ENCODE measurements at regions not wholly inside any gene's neighbourhood (a gene's known extent, or its start where the extent isn't known, plus 50 kb on each side); places are given as distances from the start of the nearest gene placed in this dataset.

DNA sequence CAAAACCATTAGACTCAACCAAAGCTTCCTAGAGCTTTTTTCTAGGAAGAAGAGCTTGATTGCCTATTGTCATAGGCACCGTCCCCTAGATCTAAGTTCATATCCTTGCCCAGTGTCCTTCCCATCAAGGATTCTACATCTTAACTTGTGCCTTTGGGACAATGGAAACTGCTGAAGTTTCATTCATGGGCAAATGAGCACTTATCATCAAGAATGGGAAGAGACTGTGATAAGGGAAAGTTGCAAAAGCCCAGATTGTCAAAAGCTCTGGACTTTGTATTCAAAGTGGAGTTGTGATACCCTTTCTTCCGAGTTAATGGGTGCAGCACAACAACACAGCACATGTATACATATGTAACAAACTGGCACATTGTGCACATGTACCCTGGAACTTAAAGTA is 503.0 kb upstream of the KLHL29 start:
- DNase-seq = no peak

DNA sequence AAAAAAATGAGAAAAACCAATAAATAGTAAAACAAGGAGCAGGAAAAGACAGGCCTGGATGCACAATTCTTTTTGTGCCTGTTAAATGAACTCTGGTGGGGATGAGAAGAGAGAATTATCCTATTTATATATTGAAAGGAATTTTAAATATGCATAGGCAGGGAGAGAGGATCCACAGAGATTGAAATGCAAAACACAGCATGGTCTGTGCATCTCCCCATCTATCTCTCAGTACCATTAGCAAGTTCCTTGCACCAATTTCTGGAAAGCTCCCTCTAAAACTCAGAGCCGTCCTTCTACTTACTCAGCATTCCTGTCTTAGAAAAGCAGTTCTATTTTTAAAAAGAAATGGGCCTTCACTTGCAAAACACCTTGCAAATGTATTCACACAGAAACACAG is 502.3 kb upstream of the KLHL29 start:
- DNase-seq = no peak

DNA sequence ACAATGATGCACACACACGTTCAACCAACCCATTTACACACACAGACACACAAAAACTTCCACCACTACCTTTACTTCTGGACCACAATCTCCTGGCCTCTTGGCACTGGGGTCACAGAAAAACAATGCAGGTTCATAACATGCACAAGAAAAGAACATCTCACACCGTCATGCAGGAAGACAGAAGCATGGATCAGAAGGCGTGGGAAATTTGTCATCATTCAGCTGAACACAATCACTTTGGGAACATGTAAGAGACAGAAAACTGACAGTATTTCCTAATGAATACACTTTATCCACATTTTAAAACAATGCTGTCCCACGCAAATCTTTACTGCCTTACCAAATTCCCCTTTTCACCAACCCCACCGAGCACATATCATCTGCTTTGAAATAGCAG is 501.9 kb upstream of the KLHL29 start:
- no peak for DNase-seq

DNA sequence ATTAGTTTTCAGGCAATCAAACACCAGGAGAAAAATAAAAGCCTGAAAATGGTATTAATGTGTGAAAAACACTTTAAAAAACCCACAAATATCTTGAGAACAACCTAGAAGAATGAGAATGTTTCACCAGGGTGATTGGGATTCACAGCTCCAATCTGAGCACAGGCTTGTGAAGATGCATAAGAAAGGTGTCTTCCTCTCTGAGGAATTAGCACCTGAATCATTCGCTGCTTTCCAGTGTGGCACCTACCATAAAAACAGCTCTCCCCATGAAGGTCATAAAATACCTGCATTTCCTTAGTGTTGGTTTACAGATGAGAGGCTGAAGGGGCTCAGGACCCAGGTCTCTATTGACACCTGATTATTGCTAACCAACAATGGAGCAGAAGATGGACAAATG is 499.7 kb upstream of the KLHL29 start:
- DNase-seq = no peak

DNA sequence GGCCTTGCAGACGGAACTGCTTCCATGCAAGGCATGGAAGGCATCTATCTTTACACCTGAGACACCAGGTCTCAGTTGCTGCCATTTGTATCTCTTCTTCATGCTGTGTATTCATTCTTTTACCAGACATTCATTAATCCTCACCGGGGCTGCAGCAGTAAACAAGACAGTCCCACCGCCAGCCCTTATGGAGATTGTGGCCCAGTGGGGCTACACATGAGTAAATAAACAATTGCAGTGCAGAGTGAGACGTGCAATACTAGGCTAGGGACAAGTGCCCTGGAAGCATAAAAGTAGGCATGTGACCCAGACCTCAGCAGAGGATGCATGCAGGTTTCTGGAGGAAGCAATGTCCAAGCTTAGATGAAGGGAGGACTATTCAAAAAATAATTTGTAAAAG is 497.6 kb upstream of the KLHL29 start:
- DNase-seq = no peak

DNA sequence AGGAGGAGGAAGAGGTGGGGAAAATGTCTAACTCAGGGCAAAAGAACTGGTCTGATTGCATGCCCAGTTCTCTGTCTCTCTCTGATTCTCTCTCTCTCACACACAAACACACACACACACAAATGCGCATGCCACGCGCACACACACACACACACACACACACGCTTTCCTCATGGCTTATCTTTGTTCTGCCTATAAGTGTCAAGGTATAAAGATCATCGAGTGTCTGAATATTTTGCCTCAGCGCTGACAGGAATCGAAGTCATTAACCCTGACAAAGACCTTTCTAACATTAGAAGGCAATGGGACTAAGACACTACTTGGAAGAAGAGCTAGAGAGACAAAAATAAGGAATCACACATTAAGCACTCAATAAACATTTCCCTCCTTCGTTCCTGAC is 497.1 kb upstream of the KLHL29 start:
- no peak for DNase-seq

DNA sequence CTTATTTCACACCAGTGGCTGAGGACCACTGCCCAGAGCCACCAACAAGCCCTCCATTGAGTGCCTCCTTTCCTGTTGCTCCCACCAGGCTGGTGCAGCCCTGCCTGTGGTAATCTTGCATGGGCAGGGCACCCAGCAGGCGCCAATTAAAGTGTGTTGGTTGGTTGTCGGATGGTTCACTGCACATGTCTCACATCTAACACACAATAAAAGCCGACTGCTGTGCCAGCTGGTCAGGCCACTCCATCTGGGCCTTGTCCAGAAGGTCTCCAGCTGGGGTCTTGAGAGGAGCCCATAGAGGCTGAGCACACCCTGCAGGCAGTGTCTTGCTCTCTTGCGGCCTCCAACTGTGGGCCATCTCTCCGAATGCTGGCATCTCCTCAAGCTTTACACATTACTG is 494.8 kb upstream of the KLHL29 start:
- no peak for DNase-seq

DNA sequence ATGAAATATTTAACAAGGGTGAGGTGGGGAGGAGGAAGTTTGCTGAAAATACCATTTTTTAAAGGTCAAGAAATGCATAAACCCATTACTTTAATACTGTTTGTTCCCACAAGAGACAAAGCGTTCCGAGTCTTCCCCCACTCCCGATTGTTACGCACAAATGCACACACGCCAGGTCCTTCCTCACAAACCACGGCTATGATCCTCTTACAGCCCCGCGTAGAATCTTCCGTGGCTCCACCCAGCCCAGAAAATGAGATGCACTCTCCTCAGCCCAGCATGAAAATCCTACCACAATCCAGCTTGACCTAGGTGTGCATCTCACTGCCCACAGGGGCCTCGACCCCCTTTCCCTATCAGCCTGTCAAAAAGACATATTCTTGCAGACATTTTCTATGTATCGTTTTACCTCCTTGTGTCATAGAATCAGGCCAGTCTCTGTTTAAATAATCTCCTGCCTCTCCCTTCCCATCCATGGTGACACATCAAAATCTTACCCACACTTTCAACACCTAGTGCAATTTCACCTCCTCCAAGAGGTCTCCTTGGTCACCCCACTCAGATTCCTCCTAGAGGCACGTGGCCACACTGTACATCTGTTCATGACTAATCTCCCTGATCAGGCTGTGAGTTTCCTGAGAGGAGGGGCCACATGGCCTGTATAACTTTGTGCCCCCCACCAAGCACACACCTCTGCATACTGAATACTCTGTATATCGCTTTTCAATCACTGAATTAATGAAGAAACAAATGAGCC is 491.0 kb upstream of the KLHL29 start:
- no peak for DNase-seq

DNA sequence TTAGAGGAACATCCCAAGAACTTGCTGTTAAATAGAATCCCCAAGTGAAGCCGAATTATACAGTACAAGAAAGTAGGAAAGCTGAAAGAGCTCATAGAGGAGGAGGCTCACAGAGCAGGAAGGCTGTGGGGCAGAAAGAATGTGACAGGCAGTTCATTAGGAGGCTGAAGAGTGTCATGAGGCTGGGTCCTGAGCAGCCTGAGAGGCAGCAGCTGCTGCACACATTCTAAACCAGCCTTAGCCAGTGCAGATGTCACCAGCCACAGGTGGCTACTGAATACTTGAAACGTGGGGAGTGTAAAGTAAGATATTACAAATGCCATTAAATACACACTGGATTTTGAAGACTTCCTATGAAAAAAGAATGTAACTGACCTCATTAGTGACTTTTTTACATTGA is 490.2 kb upstream of the KLHL29 start:
- no peak for DNase-seq

DNA sequence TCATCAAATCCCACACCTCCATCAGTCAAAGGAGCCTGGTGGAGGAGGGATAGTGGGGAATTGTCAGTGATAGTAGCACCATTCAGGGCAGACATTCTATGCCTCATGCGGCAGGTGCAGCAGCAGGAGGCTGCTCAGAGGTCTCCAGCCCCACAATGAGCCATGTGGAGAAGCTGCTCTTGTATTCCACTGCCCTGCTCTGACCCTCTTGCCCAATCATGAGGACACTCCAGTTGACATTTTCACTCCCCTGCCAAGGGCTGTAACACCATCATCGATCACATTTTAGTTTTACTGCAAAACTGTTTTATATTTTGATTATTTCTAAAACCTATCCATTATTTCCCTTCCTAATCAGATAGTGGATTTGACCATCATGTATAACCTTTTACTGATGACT is 487.6 kb upstream of the KLHL29 start:
- DNase-seq = no peak

DNA sequence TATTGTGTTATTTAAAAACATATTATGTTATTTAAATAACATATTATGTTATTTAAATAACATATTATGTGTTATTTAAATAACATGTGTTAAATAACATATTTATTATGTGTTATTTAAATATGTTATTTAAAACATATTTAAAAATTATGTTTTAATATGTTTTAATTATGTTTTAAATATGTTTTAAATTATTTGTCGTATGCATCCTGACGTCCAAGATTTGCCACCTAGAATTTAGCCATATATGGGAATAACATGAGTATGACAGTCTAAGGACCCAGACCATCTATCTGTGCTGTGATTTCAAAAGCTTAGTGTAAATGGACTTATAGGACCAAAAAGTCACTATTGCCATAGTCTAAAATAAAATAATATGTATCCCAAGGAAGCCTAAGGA is 484.3 kb upstream of the KLHL29 start:
- no peak for DNase-seq

DNA sequence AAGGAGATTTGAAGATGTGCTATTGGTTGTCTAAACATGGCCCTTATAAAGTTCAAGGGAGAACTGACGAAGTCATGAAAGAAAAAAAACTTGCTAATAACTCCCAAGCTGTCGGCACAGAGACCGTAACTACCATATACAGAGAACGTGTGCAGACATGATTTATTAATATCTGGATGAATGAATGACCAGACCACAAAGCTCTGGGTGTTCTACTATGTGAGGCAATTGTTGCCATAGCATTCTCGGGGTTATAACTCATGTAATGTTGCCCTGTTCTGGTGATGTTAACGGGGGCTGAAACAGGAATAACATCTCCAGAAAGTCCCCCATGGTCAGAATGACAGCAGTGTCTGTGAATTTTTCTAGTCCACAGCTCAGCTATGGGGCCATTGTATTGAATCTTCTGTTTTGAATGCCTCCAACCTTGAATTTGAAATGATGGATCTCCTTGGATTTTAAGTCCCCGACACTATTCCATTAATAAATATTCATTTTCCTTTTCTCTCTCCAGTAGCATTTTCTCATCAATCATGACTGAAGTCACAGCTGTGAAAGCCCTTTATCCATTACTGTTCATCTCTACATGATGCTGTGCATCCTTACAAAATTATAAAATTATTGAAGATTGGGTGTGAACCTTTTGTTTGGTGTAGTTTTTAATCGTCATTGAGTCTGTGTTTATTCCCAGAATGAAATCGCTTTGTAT is 483.4 kb upstream of the KLHL29 start:
- DNase-seq = peak; percentile 1

DNA sequence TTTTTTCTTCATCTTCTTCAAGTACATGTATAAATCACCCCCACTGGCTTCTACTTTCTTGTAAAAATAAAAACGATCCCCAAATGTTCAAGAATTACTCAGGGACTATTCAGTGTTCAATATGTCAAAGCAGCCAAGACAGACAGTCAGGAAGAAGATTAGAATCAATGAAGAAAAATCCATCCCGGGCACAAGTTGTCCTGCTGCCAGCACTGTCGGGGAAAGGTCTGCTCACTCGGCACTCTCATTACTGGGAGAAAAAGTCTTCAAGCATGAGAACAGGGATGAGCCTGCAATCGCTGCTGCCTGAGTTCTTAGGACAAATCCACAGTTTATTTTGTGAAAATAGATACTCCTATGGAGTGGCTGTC is 482.8 kb upstream of the KLHL29 start:
- no peak for DNase-seq

DNA sequence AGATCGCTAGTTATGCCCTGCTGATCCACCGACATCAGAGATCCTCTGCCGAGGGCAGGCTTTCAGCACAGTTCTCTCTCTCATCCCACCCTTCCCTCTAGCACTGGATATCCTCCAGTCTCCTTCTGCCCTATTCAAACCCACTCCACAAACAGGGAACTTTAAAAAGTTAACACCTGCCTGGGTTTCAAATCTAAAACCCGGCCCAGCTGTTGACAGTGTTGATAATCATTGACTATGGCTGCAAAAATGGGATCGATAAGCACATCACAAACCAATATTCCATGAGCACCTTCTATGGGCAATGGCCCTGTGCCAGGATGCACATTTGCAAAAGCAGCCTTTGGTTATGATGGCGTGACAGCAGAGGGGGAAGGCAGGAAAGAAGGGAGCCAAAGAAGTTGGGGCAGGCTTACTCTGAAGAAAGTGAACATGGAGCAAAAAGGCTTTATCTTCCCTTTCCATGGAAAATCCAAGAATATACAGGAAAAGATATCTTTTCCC is 482.3 kb upstream of the KLHL29 start:
- DNase-seq = no peak

DNA sequence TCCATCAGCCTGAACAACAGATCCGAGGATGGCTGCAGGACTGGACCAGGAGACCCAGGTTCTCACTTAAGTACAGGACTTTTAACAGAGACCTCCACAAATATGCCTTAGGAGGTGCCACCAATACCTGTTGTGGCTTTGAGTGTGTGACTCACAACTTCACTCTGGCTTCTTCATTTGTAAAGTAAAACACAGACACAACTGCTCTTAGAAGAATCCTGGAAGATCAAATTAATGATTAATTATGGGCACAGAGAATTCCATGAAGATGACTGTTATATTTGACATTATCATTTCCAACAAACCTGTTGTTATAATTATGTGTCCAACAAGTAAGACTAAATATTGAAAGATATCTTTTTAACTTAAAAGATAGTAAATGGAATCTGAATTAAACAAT is 481.4 kb upstream of the KLHL29 start:
- DNase-seq = no peak

DNA sequence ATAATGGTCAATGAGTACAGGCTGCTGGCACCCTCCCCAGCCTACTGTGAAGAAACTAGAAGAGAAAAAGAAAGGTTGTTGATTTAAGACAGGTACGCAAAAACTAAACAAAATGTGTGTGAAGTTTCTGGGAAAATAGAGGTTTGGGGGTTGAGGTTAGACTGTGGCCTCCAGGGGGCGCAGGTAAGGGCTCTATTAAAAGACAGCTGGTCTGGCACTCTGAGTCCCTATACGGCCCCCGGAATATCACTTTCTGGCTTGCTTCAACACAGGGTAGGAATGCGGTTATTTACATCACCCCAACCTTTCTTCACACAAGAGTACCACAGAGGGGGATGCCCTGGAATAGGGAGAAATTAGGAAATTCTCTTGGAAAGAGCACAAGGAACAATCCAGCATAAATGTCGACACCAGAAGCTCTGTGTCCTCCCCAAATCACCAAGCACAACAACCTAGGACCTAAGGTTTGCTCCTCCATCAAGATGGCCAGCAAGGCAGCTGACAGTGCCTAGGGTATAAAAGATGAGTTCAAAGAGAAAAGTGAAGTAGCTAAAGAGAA is 480.8 kb upstream of the KLHL29 start:
- DNase-seq = peak; percentile 17

DNA sequence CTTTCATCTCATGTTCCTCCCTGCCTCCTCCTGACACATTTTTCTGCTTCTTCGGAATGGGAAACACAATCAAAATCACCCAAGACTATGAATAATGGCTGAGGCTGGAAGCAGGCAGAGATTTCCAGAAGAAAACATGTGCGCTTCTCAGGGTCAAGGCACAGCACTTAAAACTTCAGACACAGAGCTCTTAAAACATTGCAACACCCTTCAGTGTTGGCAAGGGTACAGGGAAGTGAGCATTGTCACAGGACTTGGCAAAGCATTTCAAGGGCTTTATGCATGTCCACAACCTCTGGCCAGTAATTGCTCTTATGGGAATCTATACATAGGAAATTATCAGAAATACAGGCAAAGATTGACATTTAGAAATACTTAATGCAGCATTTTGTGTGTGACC is 477.6 kb upstream of the KLHL29 start:
- no peak for DNase-seq

DNA sequence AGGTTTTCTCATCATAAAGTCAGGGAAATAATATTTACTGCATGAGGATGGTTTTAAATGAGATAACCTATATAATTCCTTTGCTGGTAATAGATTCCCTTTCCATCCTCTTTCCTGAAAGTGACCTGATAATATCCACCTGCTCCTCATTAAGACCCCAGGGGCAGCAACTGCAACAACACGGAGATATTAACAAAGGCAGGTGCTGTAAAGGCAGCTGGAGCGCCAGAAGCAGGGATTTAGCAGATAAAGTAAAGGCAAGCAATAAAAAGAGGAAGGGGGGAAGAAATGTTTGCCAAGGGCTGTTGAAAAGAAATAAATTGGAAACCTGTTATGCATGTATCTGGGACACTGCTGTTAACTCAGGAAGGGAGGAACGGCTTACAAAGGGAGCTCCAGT is 472.6 kb upstream of the KLHL29 start:
- no peak for DNase-seq

DNA sequence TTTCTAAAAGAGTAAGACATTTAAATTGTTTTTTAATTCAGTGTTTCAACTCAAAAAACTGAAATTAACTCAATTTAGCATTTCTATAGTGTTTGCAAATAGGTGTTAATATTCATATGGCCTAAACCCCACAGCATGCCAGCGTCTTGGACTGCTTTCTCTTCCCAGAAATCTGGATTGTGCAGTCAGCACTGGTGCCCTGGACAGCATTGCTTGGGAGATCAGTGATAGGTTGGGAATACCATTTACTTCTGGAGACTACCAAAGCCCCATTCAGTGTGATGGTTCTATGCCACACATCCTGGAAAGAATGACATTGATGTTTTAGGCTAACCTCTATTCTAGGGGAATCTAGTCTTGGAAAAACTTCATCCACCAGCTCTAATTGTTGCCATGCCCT is 455.0 kb upstream of the KLHL29 start:
- no peak for DNase-seq

DNA sequence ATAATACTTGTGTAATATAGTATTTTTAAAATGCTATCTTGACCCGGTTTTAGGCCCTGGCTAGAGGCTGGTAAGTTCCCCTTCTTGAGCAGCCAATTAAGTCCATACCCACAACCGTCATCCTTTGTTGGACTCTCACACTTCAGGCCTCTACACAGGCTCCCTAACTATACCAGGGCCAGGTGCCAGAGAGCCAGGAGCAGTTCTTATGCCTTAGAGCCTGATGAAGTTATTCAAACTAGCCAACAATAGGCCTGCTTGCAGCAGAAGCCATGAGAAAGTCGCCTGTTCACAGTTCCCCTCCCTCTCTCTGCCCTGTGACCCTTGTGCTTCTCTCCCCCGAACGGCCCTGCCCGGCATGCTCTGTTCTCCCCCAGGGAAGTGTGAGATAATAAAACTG is 454.2 kb upstream of the KLHL29 start:
- DNase-seq = no peak

DNA sequence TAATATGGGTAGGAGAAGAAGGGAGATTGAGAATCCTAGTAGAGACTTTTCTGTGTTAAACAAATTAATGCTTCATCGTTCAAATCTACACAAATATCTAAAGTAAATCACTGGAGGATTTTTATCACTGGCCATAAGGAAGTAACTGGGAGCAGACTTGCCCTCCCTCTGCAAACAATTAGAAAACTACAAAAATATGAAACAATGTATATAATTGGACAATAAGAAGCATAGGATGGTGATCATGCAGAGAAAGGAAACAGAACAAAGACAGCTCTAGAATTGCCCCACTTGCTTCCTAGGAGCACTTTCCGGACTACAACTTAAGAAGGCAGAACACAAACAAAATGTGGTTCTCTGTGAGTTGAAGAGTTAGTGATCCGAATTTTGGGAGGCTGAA is 452.7 kb upstream of the KLHL29 start:
- no peak for DNase-seq

DNA sequence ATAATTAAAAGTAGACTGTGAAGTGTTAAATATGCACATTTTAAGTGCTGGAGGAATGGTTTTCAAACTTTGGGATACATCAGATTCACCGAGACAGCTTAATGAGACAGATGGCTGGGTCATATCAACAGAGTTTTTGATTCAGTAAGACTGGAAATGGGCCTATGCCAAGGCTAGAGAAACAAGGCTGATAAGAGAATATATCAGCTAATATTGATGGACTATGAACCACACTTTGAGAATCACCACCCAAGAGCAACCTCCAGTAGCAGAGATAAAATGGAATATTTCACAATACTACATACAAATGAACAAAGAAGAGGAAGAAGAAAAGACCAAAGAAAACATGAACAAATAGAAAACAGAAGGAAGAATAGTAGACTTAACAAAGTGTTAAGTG is 450.2 kb upstream of the KLHL29 start:
- DNase-seq = no peak

DNA sequence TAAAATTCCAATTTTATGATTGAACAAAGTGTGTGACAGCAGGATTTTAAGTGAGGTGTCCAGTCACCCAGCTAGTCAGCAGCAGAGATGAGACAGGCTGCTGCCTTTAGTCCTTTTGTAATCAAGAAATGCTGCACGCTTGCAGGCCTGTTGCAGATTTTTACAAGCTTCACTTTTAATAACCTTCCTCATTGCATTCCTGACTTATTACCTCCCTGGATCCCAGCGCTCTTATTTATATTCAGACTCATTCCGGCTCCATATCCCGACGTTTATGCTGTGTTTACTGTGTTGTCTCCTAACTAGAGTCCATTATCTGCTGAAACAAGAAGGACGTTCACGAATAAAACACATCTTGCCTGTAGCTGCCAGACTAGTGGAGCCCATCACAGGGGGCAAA is 442.5 kb upstream of the KLHL29 start:
- no peak for DNase-seq

DNA sequence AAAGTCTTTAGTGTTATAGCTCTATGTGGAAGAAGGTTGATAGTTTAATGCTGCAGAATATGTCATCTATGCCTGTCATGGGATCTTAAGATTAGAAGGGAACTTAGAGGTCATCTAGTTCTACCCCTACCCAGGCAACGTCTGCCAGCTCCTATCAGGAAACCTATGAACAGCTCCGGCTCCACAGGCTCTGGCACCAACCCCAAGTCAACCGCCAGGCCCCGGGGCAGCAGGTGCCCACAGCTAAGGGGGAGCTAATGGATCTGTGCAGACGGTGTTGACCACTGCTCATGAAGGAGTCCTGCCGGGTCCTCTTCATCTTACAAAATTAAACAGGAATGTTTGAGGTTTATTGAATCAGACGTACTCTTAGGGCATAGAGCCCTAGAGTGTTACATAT is 440.8 kb upstream of the KLHL29 start:
- DNase-seq = no peak
